Fibroblast of skin of right quadriceps (primary cell): ENCODE measurements at regions not wholly inside any gene's neighbourhood (a gene's known extent, or its start where the extent isn't known, plus 50 kb on each side); places are given as distances from the start of the nearest gene placed in this dataset.
"Not testable (repeated sequence)": the region's sequence is repeated elsewhere in the genome, so short reads cannot be mapped to it uniquely, and the experiment has no call there.

ENCODE experiments used
- DNase-seq: peaks from one replicate; pipeline ENCODE4 v3.0.0-alpha.2; 2013

GRCh38 chr12:59344224-59344623, 251.6 kb upstream of the SLC16A7 start:
- no peak for DNase-seq

GRCh38 chr12:59329462-59329861, 266.4 kb upstream of the SLC16A7 start:
- DNase-seq = no peak

GRCh38 chr12:59328395-59329075, 267.3 kb upstream of the SLC16A7 start:
- DNase-seq = not testable (repeated sequence)

GRCh38 chr12:59326457-59326856, 269.4 kb upstream of the SLC16A7 start:
- DNase-seq = not testable (repeated sequence)

- DNase-seq = no peak
Observed at GRCh38 chr12:59322473-59322872, 273.4 kb upstream of the SLC16A7 start.

- DNase-seq = no peak
Observed at GRCh38 chr12:59321278-59321677, 274.6 kb upstream of the SLC16A7 start.

GRCh38 chr12:59320112-59320511, 275.7 kb upstream of the SLC16A7 start:
- no peak for DNase-seq

GRCh38 chr12:59318940-59319339, 276.9 kb upstream of the SLC16A7 start:
- DNase-seq = no peak

GRCh38 chr12:59317598-59317997, 278.2 kb upstream of the SLC16A7 start:
- no peak for DNase-seq

GRCh38 chr12:59316938-59317337, 278.9 kb upstream of the SLC16A7 start:
- no peak for DNase-seq

- not testable (repeated sequence) for DNase-seq
Observed at GRCh38 chr12:59316354-59316753, 279.5 kb upstream of the SLC16A7 start.

- no peak for DNase-seq
Observed at GRCh38 chr12:59314209-59314608, 281.6 kb upstream of the SLC16A7 start.

GRCh38 chr12:59304077-59304721, 291.6 kb upstream of the SLC16A7 start:
- no peak for DNase-seq

- no peak for DNase-seq
Observed at GRCh38 chr12:59298296-59298695, 297.5 kb upstream of the SLC16A7 start.

GRCh38 chr12:59294221-59294620, 301.6 kb upstream of the SLC16A7 start:
- DNase-seq = no peak

- no peak for DNase-seq
Observed at GRCh38 chr12:59282999-59283398, 312.8 kb upstream of the SLC16A7 start.

GRCh38 chr12:59273561-59273960, 322.3 kb upstream of the SLC16A7 start:
- DNase-seq = not testable (repeated sequence)

GRCh38 chr12:59268295-59268809, 327.5 kb upstream of the SLC16A7 start:
- DNase-seq = no peak

- DNase-seq = no peak
Observed at GRCh38 chr12:59260202-59260601, 335.6 kb upstream of the SLC16A7 start.

GRCh38 chr12:59252731-59253130, 332.4 kb upstream of the LRIG3 start:
- no peak for DNase-seq

GRCh38 chr12:59250766-59251165, 330.5 kb upstream of the LRIG3 start:
- DNase-seq = no peak

GRCh38 chr12:59240048-59240447, 319.7 kb upstream of the LRIG3 start:
- DNase-seq = no peak

- DNase-seq = no peak
Observed at GRCh38 chr12:59234391-59234790, 314.1 kb upstream of the LRIG3 start.

- DNase-seq = no peak
Observed at GRCh38 chr12:59230334-59230733, 310.0 kb upstream of the LRIG3 start.

- no peak for DNase-seq
Observed at GRCh38 chr12:59219148-59219547, 298.8 kb upstream of the LRIG3 start.
